PFSK-1 (cell line): ENCODE measurements at regions not wholly inside any gene's neighbourhood (a gene's known extent, or its start where the extent isn't known, plus 50 kb on each side); places are given as distances from the start of the nearest gene placed in this dataset.

Source experiments
- FOXP2 ChIP-seq: optimal IDR thresholded peaks from 2 replicates; pipeline ENCODE3; 2011; ENCODE audit warnings: borderline replicate concordance, control low read depth, inconsistent platforms; ENCODE audit not compliant: insufficient read depth; ENCODE audit errors: extremely low read length, extremely low read depth
- POLR2AphosphoS5 ChIP-seq: IDR thresholded peaks from 2 replicates; pipeline ENCODE4 v1.6.1; 2012; ENCODE audit warnings: low read depth, mild to moderate bottlenecking, control low read depth, low read length, moderate library complexity
- SIN3A ChIP-seq: IDR thresholded peaks from 2 replicates; pipeline ENCODE4 v1.6.1; 2012; ENCODE audit warnings: mild to moderate bottlenecking, low read length, moderate library complexity, borderline replicate concordance; ENCODE audit not compliant: insufficient read depth
- TAF1 ChIP-seq: IDR thresholded peaks from 2 replicates; pipeline ENCODE4 v1.6.1; 2012; ENCODE audit warnings: low read length, control low read depth, borderline replicate concordance; ENCODE audit not compliant: insufficient read depth
- TF ChIP-seq, protein P1 (sequence below), 2 experiments: IDR thresholded peaks; 2 replicates each; pipeline versions ENCODE4 v1.6.1 to v1.8.0; 2011 to 2012; ENCODE audit warnings: low read depth in 2 of 2, low read length in 2 of 2, control low read depth in 1 of 2, inconsistent platforms in 1 of 2, mild to moderate bottlenecking in 1 of 2, moderate library complexity in 1 of 2; ENCODE audit not compliant: insufficient read depth in 1 of 2

DNA sequence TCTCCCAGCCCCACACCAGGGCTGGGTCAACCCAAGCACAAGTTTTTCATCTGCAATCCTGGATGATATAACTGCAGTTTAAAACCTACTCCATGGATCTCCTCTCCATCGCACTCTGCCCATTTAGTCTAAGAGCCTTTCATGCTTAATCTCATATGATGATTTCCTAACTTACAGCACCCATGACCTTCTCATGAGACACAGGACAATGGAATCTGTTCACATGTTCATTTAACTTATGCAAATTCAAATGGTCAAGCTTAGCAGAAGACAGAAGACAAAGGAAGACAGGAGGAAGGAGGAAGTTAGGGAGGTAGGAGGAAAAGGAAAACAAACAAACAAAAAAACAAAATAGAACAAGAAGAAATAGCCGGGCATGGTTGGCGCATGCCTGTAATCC is 64.6 kb upstream of the PNMA1 start:
- no peak for TF ChIP-seq FOXP2
- no peak for TF ChIP-seq TAF1
- TF ChIP-seq SIN3A, result no peak
- TF ChIP-seq, protein P1, sequence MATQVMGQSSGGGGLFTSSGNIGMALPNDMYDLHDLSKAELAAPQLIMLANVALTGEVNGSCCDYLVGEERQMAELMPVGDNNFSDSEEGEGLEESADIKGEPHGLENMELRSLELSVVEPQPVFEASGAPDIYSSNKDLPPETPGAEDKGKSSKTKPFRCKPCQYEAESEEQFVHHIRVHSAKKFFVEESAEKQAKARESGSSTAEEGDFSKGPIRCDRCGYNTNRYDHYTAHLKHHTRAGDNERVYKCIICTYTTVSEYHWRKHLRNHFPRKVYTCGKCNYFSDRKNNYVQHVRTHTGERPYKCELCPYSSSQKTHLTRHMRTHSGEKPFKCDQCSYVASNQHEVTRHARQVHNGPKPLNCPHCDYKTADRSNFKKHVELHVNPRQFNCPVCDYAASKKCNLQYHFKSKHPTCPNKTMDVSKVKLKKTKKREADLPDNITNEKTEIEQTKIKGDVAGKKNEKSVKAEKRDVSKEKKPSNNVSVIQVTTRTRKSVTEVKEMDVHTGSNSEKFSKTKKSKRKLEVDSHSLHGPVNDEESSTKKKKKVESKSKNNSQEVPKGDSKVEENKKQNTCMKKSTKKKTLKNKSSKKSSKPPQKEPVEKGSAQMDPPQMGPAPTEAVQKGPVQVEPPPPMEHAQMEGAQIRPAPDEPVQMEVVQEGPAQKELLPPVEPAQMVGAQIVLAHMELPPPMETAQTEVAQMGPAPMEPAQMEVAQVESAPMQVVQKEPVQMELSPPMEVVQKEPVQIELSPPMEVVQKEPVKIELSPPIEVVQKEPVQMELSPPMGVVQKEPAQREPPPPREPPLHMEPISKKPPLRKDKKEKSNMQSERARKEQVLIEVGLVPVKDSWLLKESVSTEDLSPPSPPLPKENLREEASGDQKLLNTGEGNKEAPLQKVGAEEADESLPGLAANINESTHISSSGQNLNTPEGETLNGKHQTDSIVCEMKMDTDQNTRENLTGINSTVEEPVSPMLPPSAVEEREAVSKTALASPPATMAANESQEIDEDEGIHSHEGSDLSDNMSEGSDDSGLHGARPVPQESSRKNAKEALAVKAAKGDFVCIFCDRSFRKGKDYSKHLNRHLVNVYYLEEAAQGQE (IDR thresholded peaks at IDR 0.05; ENCODE audit: insufficient read depth in 1 of 2, low read depth in 2 of 2, low read length in 2 of 2), result no peak
- TF ChIP-seq POLR2AphosphoS5, result no peak

DNA sequence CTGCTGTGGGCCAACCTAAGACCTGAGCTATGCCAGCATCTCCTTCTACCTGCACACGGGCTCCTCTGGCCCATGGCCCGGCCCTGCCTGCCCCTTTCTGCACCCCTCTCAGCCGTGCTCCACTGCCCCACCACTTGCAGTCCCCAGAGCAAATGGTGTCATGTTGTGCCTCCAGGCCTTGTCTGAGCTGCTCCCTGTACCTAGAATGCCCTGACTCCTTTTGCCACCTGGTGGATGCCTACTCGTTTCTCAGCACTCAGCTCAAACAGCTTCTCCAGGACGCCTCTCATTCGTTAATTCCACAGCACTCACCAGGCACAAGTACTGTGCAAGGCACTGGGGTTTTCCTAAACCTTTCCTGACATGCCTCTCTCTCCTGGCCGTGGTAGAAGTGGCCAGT is 63.2 kb upstream of the PNMA1 start:
- TF ChIP-seq, protein P1 (IDR thresholded peaks at IDR 0.05; ENCODE audit: insufficient read depth in 1 of 2, low read depth in 2 of 2, low read length in 2 of 2), result no peak
- TF ChIP-seq SIN3A, result no peak
- TF ChIP-seq TAF1, result no peak
- TF ChIP-seq POLR2AphosphoS5, result no peak
- TF ChIP-seq FOXP2, result no peak

DNA sequence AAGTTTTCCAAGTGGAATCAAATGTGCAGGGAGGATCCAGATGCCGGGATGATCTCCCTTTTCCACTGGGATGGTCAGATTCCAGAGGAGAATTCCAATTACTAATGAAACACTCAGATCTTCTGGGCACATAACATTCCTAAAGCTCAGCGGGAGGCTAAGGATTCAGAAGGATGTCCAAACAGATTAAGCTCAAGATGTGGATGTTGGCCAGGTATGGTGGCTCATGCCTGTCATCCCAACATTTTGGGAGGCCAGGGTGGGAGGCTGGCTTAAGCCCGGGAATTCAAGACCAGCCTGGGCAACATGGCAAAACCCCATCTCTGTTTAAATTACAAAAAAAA is 62.0 kb upstream of the PNMA1 start:
- TF ChIP-seq, protein P1 (IDR thresholded peaks at IDR 0.05; ENCODE audit: insufficient read depth in 1 of 2, low read depth in 2 of 2, low read length in 2 of 2), result no peak
- TF ChIP-seq SIN3A, result no peak
- TF ChIP-seq TAF1, result no peak
- TF ChIP-seq FOXP2, result no peak

DNA sequence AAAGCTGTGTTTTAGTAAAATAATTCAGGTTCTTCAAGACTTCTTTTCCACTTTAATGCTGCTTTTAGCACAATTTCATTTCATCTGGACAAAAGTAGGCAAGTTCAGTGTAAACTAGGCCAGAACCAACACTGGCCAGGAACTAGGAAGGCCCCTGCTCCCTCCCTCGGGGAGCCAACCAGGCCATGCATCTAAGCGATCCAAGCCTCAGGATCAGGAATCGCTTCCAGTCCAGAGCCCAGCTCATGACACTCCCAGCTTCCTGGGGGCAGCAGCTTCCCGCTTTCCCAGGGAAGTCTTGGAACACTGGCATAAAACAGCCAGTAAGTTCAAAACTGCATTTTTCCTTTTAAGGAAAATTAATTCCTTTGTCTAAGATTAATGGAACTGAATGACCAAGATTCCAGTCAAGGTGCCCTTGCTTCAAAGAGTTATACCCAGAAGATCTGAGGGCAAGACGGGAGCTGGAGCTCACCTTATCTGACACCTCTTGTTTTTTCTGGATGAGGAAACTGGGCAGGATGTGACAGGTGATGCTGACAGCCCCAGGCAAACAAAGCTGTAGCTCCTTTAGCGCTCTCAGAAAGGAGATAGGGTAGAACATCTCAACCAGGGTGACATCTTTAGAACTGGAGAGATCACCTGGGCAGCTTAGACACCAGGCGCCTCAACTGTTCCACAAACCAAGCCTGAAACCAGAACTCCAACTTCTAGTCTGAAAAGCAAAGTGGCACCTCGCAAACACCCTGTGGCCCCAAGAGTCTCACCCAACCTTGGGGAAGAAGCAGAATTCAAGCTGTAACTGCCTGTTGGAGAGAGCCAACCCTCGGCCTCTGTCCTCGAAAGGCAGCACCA is 61.4 kb upstream of the PNMA1 start:
- TF ChIP-seq SIN3A (no peak), POLR2AphosphoS5 (no peak), TAF1 (no peak), FOXP2 (no peak)
- TF ChIP-seq, protein P1 (IDR thresholded peaks at IDR 0.05; ENCODE audit: insufficient read depth in 1 of 2, low read depth in 2 of 2, low read length in 2 of 2), result no peak

DNA sequence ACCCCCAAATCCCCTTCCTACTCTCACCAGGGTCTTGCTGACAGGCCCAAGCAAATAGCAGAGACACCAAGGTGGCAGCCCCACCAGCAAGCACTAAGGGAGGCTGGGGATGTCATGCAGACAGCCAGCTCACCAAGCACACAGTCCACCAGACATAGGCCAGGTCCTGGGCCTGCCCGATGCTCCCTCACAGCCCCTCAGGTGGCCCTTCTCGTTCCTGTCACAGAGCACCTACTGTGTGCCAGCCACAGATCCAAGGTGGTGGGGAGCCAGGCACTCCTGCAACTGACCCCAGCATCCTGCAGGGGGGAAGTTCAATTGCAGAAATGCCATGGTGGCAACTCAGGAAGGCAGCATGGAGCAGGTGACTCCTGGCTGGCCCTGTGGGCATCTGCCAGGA is 60.5 kb upstream of the PNMA1 start:
- TF ChIP-seq TAF1 (no peak), SIN3A (no peak), POLR2AphosphoS5 (no peak), FOXP2 (no peak)
- TF ChIP-seq, protein P1 (IDR thresholded peaks at IDR 0.05; ENCODE audit: insufficient read depth in 1 of 2, low read depth in 2 of 2, low read length in 2 of 2), result no peak
